GM19240 (cell line): ENCODE measurements at regions not wholly inside any gene's neighbourhood (a gene's known extent, or its start where the extent isn't known, plus 50 kb on each side); places are given as distances from the start of the nearest gene placed in this dataset.
"Not testable (repeated sequence)": the region's sequence is repeated elsewhere in the genome, so short reads cannot be mapped to it uniquely, and the experiment has no call there.

Experiments used
- DNase-seq: peaks from one replicate; pipeline ENCODE4 v3.0.0; 2011; ENCODE audit warnings: low spot score; ENCODE audit not compliant: insufficient read length

DNA sequence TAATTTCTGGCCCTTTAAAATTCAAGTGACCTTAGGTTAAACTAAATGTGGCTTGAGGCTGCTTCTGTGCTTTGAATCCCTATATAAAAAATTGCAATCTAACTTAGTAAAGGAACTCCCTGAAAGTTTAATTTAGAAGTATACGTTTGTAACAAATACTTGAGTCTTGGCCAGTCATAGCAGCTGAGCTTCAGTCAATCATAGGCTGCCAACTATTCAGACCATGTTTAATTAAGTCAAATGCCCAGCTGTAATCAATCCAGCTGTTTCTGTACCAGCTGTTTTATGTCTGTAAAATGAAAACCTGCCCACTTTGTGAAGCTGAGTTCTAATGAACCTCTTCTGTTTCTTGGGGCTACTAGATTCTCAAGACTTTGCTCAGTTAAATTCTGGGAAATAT lies 760.1 kb downstream of the MAT2B start:
- DNase-seq: no peak

DNA sequence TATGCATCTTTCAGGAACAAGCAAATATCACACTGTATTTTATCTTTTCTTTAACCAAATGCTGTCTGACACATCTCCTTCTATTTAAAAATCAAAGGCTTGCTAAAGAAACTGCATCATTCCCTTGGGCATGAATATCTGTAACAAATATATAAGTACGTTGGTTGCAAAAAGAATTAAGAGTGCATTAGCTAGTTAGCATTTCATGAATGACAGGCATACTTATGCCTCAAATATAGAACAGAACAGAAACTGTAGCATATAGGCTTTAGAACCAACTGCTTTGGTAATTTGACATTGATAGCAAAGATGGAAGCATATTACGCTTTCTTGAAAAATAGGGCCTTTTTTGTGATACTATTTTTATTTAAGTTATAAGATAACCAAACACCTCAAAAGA lies 761.2 kb downstream of the MAT2B start:
- DNase-seq: no peak

DNA sequence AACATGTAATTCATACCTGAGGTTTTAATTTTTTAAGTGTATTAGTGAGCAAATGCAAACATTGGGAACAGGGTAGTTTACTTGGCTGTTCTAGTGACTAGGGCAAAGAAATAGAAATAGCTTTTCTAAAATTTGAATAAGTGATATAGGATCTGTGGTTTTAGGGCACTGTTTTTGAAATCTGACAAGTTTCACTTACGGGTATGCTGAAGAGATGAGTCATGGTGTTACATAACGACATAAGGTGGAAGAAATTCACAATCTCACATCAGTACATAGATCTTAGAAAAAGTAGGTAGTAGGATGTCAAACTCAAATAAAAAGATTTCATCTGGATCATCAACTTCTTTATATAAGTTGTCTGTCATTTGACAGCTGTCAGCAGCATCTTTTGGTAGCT lies 772.3 kb downstream of the MAT2B start:
- no peak for DNase-seq

DNA sequence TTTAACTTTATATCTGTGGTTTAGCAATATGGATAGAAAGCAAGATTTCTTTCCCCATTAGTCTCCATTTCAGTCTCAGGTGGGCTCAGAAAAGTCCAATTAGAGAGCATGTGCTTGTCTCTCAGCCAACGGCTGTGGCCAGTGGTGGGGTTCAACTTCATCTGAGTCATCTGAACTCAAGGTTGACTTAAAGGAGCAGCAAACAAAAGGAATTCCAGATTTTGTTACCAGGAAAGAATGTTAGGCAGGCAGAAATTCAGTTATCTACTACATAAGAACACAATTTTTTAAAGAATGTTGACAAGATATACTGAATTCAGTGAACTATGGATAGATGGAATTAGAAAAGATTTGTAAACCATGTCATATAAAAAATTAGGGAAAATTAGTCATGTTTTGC lies 784.1 kb downstream of the MAT2B start:
- no peak for DNase-seq

- DNase-seq: no peak
Measured at GRCh38 chr5:164296603-164297080, 791.2 kb downstream of the MAT2B start.

DNA sequence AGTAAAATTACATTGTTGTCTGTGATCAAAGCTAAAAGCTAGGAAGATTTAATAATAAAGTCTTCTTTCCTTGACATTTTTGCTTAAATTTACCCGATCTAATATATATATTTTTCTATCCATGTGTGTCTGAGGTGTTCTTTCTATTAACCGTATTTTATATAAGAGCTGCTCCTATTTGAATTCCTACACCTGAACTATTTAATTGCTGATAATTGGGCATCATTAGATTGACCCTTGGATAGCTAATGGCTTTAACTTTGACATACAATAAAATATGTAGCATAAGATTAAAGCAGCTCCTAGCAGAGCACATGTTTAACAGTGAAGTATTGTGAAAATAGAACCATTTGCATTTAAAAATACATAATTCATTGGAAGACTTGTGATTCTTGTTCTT lies 792.7 kb downstream of the MAT2B start:
- no peak for DNase-seq

DNA sequence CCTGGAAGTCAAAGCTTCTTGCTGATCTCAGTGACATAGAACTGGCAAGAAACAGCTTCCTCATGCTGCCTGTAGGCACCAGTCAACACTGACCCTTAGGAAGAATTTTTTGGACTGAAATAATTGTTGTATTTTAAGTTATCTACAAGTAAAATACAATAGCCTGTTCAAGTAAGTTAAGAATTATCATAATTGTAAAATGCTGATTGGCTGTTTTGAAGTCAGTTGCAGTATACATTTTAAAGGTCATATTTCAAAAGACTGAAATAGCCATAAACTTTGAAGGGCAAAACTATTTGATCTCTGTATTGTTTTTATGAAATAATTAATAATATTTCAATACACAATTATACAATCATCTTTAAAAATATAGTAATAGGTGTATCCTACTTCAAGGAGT lies 794.9 kb downstream of the MAT2B start:
- DNase-seq: no peak

DNA sequence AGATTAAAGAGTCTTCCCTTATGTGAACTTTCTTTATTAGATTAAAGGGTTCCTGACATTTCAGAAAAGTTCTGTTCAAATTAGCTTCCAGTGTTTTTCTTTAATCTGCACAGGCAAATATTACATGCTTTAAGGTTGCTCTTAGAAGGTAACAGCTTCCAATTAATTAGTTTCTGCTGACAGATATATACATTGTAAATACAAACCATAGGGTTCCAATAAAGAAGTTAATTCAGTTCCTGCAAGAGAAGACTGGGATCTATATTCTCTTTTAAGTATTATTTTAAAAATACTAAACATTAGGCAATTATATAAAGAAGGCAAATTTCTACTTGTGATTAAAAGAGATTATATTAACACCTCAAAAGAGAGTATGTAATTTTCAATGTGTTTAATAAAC lies 795.7 kb downstream of the MAT2B start:
- DNase-seq: no peak

DNA sequence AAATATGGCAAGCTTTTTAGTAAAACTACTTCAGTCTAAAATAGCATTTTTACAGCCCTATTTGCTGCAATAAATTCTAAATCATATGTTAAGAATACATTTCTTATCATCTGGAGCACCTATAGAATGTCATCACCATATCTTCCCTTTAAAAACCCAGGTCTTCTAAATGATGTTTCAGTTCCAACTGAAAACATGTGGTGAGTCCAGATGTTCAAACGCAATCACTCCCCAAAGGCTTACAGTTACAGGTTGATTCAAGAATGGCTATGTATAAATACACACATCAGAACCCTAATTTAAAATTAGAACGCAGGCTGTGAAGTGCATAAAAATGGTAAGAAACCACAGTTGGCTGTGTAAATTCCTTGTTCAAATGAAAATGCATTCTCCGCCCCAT lies 796.3 kb downstream of the MAT2B start:
- no peak for DNase-seq

DNA sequence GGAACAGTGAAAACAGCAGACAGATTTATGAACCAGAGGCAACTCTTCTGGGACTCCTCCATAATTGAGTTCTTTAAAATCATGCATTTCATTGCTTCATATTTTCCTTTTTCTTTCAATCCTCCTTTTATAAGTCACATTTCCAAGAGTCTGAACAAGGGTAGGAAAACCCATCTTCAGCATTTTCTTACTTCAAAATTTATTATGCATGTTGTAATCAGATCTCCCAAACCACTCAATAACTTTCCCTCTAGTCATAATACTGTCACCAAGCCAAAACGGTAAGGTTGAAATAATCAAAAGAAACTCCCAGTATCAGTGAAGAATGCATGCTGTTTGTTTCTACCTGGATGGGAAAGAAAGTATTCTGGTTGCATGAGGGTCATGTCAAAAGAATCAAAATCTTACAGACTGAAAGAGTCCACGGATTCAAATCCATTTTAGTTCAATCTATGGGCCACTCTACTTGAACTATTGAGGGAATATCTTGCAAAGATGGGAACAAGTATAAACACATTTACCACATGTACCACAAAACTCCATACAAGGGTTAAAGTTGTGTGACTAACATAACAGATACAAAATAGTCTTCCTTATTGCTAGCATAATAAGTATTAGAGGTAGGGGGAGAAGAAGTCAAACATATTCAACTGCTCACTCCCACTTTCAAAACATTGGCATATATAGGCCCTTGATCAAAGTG lies 797.3 kb downstream of the MAT2B start:
- DNase-seq: no peak

- no peak for DNase-seq
Measured at GRCh38 chr5:164303646-164304215, 798.3 kb downstream of the MAT2B start.

GRCh38 chr5:164306662-164307061 lies 801.2 kb downstream of the MAT2B start:
- no peak for DNase-seq

DNA sequence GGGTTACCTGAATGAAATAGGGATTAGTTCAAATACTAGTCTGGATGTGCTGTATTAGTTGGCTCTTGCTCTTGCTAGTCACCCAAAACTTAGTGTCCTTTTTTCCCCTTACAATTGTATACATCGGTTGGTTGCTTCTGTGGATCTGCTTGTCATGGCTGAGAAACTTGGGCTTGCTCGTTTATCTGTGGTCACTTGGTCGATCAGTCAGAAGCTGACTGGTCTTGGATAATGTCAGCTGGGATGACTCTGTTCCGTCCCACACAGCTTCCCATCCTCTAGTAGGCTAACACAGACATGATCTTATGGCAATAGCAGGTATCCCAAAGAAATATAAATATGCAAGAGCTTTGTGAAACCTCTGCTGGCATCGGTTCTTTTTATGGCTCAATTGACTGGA lies 807.4 kb downstream of the MAT2B start:
- DNase-seq: no peak

DNA sequence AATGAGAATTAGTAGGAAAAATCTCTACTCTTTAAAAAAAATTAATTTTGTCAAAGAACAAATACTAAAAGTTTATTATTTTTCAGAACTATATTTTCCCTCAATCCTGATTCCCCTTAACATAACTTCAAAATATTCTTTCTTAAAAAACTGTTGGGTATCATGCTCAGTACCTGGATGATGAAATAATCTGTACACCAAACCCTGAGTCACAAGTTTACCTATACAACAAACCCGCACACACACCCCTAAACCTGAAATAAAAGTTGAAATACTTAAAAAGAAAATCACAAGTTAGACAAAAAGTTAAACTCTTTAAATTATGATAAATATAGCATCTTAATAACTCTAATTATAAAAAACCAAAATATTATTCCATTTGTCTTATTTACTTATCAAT lies 812.3 kb downstream of the MAT2B start:
- DNase-seq: no peak

DNA sequence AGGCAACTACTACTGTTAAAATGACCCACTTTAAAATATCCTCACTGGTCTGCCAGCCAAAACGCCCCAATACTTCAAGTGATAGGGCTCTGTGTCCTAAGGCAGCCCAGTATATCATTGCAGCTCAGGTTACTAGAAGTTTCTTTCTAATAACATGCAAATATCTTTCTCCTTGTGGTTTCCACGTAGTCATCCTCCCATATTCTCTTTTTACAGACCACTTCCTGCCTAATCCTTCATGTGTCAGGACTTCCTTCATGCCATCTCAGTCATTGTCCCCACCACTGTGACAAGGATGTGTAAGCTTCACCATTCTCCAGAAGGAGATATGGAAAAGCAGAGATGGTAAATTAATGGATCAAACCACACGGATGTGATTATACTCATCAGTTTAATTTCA lies 813.7 kb downstream of the MAT2B start:
- DNase-seq: no peak

GRCh38 chr5:164324239-164324638 lies 818.8 kb downstream of the MAT2B start:
- no peak for DNase-seq

DNA sequence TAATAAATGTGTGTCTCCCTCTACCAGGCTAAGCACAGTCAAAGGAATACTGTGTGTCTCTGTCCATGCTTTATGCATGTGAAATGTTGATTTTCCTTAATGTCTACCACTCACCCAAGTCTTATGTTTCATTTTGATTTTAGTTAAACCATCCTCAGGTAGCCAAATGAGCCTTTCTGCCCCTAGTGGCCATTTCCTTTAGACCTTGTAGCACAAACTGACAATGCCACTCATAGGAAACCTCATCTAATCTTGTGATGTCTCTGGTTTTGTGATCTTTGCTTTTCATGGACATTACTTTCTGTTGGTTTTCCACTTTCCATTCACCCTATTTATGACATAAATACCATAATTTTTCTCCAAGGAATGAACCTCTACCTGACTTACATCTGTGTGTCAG lies 820.8 kb downstream of the MAT2B start:
- no peak for DNase-seq

DNA sequence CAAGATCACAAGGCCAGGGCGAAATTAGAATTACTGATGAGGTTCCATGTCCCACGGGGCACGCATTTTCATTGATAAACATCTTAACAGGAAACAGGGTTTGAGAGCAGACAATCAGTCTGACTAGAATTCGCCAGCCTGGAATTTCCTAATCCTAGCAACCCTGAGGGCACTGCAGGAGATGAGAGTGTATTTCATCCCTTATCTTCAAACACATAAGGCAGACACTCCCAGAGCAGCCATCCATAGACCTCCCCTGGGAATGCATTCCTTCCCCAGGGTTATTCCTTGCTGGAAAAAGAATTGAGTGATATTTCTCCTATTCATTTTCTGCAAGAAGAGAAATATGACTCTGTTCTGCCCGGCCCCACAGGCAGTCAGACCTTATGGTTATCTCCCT lies 821.7 kb downstream of the MAT2B start:
- DNase-seq: not testable (repeated sequence)

DNA sequence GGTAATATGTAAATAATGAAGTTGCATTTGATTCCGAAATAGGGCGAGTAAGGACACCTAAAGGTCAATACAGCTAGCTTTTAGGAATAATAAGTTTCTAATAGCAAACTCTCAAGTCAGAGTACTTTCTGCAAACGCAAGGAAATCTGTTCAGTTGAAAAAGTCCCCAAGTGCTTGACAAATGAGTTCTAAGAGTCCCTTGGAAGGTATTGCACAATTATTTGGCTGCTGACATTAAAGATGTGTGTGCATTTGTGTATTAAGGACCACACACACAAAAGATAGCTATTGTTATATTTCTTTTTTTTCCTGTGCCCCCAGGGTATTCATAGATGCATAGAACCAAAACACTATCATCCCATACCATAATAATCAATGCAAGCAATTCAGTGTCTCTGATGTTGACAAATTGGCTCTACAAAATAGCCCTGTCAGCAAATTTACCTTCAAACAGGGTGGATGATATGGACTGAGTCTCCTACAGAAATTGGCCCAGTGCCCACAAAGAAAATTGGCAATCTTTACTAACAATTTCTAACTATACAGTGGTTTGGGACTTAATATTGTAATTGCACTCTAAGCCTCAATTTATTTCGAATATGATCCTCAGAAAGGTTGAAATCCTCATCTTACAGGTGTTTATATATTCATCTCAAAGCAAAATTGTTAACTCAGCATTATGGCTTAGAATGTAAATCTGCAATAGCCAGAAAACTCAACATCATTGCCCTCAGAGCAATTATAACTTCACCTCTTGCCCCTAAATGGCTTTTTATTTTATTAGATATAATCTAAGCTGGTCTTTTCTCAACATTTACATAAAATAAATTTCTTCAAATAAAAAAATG lies 827.2 kb downstream of the MAT2B start:
- no peak for DNase-seq

DNA sequence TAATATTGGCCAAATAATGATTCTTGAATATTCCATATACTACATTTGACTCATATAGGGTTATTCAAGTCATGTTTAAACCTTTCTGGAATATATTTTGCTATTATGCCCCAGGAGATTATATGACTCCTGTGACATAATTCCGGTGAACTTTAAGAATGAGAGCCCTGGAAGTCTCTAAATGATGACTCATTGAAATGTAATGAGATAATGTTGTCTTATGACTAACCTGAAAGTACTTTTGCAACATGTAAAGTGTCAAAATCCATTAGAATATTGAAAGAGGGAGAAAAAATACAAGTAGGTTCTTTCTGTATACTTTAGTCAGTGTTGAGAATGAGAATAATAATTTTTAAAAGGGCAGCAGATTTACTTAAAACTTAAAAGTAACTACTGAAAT lies 830.4 kb downstream of the MAT2B start:
- DNase-seq: no peak

GRCh38 chr5:164336276-164336675 lies 830.9 kb downstream of the MAT2B start:
- no peak for DNase-seq

DNA sequence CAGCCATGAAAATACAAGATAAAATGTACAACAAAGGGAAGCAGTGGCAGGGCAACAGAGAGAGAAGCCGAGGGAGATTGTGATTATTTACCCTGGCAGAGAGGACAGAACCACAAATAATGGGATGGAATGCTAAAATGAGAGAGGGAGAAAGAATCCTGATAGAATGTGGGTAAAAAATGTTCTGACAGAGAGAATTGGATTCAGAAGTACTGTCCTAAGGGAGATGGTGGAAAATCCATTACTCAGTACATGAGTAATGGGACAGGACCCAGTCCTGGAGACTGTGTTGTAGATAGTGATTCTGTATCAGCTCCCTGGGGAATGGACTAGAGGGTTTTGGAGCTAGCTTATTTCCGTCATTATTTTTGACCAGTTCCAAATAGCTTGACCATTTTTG lies 831.5 kb downstream of the MAT2B start:
- DNase-seq: no peak
